GM18511 (cell line): ENCODE measurements at regions not wholly inside any gene's neighbourhood (a gene's known extent, or its start where the extent isn't known, plus 50 kb on each side); places are given as distances from the start of the nearest gene placed in this dataset.
A peak's percentile ranks its signal among the peaks of the same experiment; 100 is the strongest.
"Not testable (repeated sequence)": the region's sequence is repeated elsewhere in the genome, so short reads cannot be mapped to it uniquely, and the experiment has no call there.

Experiments
- ATAC-seq: cut with Tn5 transposase; IDR thresholded peaks from one replicate; pipeline ENCODE4 v1.9.1; 2021; ENCODE audit warnings: mild to moderate bottlenecking, moderate library complexity; ENCODE audit not compliant: unreplicated experiment

DNA sequence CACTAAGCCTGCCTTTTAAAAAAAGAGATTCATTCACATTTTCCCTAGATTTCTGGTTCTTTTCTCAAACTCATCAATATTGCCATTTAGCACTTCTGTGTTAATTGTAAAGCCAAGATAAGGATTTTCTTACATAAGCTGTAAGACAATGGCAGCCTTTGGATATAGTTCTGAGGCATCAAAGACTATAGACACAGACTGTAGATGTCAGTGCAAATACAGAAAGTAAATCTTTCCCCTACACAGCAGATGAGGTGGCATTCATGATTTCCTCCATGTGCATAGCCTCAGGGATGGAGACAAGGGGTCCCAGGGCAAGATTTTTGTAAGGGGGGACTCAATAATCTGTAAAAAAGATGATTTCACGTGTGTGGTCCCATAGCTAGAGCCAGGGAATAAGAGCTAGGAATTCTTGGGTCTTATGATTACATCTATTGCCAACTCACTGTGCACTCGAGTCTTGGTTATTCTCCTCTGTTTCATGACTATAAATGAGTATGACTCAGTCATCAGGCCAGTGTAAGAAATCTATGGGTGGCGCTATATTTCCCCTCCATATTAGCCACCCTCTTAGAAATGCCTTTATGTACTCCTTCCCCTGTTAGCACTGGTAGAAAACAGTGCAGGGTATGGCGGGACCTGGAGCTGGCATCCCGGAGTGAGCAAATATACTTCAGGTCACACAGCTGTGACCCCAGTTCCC, 207.5 kb downstream of the EXOC5 start:
- ATAC-seq: no peak

DNA sequence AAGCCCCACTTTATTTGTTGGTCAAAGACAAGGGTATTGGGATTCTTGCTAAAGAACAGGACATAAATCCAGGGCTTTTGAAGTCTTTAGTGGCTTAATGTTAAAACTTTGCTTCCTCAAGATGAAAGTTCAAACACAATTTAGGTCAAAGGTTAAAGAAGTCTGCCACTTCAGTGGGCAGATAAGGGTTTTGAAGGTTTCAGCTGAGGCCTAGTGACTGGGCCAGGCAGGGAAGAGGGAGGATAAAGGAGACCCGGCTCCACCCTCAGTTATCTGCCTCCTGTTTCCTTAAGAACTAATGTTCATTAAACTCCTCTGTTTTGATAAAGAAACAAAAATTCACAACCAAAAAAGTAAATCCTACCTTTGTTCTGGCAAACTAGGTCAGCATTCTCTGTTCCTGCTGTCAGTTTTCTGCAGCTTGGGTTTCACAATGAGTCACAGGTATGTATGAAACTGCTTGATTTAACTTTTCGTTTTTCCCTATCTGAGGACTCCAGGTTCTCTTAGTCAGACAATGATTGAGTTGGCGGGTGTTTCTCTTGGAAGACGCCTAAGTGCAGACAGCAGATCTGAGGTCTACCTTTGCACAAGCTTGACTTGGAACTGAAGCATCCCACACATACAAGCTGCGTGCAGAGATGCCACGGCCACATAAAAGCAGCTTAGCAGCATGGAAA, 208.3 kb downstream of the EXOC5 start:
- ATAC-seq: peak; percentile 96

DNA sequence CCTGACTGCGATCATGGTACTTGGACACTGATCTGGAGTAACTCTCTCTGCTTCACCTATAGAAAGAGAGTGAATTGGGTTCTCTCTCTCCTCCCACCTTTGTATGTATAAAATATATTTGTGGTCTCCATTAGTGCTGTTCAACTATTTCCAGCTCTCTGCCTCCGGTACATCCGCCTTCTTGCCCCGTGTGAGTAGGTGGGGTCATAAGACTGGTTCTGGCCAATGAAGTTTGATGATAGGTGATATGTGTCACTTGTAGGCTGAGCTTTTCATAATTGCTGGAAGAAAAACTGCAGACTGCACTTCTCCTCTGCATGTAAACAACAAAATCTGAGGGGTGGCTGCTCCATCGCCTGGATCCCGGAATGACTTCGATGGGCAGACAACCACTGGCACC, 210.4 kb downstream of the EXOC5 start:
- ATAC-seq: no peak

DNA sequence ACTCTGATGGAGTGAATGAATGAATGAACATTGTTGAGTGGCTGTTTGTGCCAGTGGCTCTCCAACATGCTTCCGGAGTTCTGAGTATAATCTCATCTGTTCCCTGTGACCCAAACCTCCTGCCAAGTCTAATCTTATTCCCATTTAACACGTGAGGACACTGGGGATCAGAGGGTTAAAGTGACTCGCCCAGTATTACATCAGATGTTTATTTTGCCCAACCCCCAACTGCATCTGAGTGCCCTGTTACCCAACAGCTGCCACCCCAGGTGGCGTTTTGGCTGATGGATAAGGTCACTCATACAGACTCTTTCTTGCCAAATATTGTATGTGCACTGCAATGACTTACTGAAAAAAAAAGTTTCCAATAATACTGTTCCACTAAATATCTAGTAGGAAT, 210.9 kb downstream of the EXOC5 start:
- no peak for ATAC-seq

DNA sequence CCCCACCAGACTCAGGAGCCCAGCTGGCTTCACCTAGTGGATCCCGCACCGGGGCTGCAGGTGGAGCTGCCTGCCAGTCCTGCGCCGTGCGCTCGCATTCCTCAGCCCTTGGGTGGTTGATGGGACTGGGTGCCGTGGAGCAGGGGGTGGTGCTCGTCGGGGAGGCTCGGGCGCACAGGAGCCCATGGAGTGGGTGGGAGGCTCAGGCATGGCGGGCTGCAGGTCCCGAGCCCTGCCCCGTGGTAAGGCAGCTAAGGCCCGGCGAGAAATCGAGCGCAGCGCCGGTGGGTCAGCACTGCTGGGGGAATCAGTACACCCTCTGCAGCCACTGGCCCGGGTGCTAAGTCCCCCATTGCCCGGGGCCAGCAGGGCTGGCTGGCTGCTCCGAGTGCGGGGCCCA, 212.2 kb downstream of the EXOC5 start:
- ATAC-seq: not testable (repeated sequence)

DNA sequence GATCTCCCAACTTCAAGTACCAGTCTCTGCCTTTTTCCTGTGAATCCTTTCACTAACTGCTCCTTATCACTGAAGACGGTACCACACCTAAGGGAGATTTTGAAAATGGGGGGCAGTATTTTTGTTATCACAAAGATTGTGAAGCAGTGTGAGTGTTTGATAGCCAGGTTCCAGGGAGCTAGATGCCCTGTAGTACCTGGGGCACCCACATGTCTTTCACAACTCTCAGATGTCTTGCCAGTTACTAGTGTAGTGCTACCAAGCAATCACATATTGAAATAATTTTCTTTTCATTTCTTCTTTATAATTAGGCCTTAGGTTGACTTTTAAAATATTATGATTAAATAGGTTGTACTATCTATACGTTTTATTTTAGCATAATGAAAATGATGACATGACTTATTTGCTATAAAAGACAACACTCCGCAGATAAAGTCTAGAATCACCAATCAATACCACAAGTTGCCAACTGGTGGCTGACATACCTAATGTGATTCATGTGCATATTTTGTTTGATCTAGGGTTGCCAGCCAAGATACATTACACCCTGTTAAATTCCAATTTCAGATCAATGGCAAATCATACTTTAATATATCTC, 215.9 kb downstream of the EXOC5 start:
- ATAC-seq: no peak

DNA sequence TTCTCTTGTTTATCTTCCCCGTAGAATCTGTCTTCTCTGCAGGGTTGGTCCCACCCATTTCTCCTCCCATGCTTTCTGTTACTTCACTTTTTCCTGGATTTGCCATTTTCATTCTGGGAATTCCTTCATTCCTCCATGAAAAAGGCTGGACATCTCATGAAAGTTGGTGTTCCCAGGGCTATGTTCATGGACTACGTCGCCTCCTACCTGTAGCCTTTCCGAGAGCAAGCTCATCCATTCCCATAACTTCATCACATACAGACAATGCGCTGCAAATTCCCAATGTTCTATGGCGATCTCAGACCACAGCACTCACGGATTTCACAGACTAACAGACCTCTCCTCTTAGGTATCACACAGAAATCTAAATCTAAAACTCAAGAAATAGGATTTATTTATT, 217.1 kb downstream of the EXOC5 start:
- ATAC-seq: no peak

DNA sequence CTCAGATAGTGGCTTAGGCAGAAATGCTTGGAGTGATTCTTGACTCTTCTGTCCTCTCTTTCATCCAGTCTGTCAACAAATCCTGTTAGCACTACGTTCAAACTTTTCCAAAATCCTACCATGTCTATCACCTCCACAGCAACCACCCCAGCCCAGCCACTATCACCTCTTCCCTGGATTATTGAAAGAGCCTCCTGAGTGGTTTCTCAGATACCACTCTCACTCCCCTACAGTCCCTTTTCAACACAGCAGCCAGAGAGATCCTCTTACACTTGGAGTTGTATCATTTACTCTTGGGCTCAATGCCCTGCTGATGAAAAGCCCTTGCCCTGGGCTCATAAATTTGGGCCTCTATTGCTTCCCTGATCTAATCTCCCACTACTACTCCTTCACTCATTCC, 218.9 kb downstream of the EXOC5 start:
- no peak for ATAC-seq

DNA sequence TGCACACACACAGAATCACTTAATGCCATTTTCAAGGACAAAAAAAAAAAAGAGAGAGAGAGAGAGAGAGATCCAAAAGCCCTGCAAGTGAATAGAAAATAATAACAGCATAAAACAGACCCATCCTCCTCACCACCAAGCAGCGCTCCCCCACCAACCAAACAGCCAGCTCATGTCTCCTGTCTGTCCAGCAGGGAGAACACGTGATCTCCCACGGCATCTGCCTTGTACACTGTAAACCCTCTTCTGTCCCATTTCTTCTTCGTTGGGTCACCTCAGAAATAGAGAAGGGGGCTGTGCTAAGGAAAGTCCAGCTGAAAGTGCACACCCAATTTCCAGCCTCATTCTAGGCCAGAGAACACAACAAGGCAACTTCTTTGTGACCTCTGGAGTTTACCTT, 222.5 kb downstream of the EXOC5 start:
- no peak for ATAC-seq

DNA sequence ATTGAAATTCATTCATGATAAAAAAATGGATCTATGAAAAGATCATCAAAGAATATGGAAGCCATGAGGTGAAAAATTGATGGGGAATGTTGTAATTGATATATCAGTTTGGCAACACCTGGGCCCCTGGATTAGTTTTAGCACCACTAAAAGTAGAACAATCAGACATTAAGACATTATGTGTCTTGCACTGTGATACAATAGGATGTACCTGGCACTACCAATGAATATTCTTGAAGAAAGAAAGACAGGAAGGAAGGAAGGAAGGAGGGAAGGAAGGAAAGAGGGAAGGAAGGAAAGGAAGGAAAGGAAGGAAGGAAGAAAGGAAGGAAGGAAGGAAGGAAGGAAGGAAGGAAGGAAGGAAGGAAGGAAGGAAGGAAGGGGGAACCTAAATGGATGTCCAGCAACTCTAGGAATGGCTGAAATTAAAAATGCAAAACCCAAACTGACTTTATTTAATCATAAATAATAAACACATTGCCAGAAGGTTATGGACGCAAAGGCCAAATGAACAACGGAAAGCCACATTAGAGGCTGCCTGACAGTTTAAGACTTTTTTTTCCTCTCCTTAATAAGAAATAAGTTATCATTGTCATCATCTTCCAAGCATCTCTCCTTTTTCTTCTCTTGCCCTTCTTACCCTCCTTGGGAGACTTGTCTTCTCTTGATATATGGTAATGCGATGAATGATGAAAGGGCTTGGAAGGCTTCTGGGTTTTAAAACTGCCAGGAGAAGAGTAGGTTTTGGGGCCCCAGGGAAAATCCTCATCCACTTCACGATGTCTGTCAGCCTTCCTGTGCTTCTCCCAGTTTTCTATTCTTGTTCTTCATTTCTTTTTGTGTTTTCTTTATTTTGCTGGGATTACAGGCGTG, 224.4 kb downstream of the EXOC5 start:
- ATAC-seq: not testable (repeated sequence)

DNA sequence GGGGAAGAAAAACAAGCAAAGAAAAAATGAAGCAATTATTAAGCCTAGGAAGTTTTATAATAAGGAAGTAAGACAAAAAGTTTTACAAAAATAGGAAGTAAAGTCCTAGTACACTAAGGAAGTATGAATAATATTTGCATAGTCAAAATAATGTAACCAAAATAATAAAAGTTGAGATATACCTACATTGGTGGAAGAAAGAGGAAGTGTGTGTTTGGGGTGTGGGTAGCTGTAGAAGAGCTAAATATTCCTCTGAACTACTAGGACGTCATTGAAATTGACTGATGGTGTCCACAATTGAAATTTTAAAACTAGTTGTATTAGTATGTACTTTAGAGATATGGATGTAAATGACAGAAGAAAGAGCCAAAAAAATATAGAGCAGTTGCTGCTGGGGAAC, 228.4 kb upstream of the OTX2 start:
- ATAC-seq: peak; percentile 75

DNA sequence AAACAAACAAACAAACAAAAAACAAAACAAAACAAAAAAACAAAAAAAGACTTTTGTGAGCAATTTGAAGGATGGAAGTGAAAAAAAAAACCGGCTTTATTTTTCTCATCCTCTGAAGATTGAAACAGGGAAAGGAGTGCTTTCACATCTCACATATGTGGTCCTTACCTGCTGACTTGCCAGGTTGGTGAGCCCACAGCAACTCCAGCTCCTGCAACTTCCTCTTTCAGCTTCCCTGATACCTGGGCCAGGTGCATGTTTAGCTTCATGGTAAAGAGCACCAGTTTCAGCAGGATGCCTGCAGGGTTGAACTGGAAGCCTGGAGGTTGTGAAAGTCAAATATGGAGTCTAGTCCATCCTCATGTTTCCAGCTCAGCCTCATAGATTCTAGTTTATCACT, 221.2 kb upstream of the OTX2 start:
- ATAC-seq: no peak

DNA sequence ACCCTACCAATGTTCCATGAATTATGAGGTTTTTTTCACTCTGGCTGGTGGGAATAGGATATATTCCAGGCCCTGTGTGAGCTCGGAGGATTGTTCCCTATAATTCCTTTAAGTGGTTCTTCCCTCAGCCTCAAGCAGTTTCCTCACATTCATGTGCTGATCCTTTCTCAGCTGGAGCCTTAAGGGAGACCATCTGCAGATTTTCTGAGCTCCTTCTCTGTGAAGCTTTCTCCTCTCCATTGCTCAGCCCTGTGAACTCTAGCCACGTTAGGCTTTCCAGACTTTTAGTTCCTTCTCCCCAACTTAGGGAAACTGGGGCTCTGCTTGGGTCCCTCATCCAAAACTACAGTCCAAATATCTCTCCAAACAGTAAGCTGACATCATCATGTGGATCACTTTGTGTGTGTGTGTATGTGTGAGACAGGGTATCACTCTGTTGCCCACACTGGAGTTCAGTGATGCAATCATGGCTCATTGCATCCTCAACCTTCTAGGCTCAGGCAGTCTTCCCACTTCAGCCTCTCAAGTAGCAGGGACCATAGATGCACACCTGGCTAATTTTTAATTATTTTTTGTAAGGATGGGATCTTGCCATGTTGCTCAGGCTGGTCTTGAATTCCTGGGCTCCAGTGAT, 219.5 kb upstream of the OTX2 start:
- ATAC-seq: no peak

DNA sequence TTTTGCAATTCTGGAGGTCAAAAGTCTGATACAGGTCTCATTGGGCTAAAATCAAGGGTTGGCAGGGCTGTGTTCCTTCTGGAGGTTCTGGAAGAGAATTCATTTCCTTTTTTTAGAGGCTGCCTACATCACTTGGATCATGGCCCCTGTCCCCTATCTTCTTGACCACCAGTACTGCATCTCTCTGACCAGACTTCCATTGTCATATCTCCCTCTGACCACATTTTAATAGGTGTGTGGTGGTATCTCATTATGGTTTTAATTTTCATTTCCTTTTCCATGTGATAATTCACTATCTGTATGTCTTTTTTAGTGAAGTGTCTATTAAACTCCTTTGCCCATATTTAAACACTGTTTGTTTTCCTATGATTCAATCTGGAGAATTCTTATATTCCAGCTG, 215.2 kb upstream of the OTX2 start:
- ATAC-seq: no peak

DNA sequence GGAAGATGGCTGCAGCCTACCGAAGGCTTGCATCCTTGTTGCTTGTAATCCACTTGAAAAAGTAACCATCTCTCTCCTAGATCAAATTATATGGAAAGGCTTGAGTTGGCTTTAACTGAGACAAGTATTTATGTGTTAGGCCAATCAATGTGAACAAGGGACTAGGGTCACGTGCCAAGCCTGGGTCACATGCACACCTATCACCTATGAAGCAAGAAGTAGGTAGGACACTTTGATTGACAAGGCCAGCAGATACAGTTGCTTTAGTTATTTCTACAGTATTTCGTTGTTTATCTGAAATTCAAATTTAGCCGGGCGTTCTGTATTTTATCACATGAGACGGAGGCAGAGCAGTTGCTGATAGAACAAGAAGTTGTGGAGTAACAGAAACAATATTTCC, 212.3 kb upstream of the OTX2 start:
- no peak for ATAC-seq

DNA sequence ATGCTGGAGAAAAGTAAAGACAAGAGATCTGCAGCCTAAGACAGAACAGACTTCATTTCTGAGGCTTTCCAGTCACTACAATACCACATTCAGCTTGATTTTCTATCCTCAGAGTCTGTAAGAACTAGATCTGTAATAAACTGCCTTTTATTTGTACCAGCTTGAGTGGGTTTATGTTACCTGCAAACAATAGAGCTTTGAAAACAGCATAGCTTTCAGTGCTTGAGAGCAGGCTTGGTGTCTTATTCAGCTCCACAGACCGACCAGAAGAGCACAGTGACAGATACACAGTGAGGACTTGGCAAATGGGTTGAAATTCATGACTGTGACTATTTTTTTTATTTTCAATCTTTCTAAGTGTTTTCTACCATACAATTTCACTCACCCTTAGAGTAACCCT, 207.8 kb upstream of the OTX2 start:
- no peak for ATAC-seq

DNA sequence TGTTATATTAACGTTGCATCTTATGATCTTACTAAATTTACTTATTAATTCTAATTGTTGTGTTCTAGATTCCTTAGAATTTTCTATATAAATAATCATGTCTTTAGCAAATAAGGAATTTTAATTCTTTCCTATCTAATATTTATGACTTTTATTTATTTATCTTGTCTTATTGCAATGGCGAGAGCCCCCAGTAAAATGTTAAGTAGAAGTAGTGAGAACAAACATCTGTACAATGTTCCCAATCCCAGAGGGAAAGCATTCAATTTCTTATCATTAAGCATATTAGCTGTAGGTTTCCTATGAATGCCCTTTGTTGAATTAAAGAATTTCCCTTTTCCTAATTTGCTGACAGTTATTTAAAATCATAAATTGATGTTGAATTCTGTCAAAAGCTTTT, 203.7 kb upstream of the OTX2 start:
- no peak for ATAC-seq

DNA sequence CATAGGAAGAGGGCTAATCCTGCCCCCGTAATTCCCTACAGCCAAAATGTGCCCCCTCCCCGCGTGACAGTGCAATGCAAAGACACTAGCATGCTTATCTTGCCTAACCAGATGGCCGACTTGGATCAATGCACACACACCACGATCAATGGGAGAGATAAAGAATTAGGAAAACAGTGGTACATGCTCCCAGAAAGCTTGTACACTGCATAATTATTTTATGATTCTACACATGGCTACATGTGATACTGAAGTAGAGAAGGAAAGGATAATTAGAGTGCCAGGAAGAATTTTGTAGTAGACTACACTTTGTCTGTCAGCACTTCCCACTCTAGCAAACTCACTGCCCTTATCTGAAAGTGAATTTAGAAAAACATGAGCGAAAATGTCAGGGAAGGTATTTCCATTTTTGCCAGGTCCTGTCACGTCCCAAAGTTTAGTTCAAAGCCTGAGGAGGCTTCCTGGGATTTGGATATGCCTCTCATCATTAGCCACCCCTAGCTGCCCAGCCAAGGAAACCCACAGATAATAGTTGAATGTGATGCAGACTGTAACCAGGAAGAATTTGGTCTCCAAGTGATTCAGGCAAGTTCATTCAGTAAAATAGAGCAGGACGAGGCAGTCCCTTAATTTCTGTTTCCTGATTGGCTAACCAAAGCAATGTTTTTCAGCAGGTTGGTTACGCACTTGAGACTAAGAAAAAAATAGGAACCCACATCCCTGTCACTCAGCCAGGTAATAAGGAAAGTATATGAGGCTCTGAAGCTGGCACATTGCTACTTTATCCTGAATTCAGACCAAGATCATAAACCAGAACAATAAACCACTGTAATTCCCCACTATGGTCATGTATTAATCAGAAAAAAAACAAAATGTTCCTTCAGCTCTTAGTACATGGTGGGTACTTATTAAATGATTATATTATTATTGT, 199.6 kb upstream of the OTX2 start:
- no peak for ATAC-seq

DNA sequence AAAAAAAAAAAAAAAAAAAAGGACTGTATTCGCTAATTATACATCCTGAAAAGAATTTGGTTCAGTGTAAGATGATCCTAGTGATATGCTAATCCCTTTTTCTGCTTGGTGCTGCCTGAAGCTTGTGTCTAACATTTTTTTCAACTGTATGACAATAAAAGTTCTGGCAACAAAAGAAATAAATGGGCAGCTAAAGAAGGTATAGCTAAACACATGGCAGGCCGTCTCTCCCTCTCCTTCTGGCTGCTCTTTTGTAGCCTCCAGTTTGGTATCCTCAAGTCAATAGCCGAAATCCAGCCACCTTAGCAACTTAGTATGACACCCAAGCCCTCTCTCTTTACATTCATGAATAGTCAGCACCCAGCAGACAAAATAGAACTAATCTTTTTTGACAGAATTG, 198.3 kb upstream of the OTX2 start:
- no peak for ATAC-seq

DNA sequence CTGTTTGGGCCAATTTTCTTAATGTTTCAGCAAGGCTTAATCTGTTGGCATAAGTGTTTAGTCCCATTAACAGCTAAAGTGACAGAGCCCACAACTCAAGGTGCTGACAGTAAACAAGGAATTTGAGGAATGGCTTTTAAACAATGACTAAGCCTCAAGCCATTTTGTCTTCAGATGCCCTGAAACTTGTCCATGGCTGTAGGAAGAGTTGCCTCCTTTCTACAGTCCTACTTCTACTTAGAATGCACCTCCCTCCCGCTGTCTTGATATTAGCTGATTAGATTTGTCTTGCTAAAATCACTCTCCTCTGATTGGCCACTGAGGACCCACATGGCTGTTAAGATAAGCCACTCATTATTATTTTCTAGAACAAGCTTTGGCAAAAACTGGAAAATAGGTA, 188.4 kb upstream of the OTX2 start:
- ATAC-seq: no peak
